CD4-positive, alpha-beta T cell (primary cell): ENCODE measurements at regions not wholly inside any gene's neighbourhood (a gene's known extent, or its start where the extent isn't known, plus 50 kb on each side); places are given as distances from the start of the nearest gene placed in this dataset.

Experiments
- ATAC-seq: fragments of 200-7000 bp; cut with Tn5 transposase; one replicate; pipeline ENCODE4 v1.10.0; 2022; ENCODE audit warnings: mild to moderate bottlenecking; ENCODE audit not compliant: poor library complexity
- CTCF ChIA-PET: fragments of 350-600 bp; sonication (Branson Sonifier 250); formaldehyde crosslinking; loops from one replicate; lab custom pipeline; 2021; ENCODE audit warnings: antibody characterized with exemption, inconsistent platforms; lab: Charles Lee
- POLR2A ChIA-PET: fragments of 350-600 bp; sonication (Branson Sonifier 250); formaldehyde crosslinking; loops from one replicate; lab custom pipeline; 2021; ENCODE audit warnings: antibody characterized with exemption, inconsistent platforms; lab: Charles Lee
- DNase-seq, 14 experiments: peaks; one replicate each; pipeline ENCODE4 v3.0.0-alpha.2; 2013 to 2020; ENCODE audit warnings: mixed read lengths in 2 of 14
- H3K27ac ChIP-seq, 2 donors: one replicate each; pipeline versions ENCODE4 v1.5.1 to v1.7.0; 2013; ENCODE audit warnings: low read length in 2 of 2, low read depth in 1 of 2, mild to moderate bottlenecking in 1 of 2
- H3K27me3 ChIP-seq, 2 experiments: 1 replicate in 1 of 2; 2 replicates in 1 of 2; pipeline versions ENCODE4 v1.6.1 to v1.7.0; 2013; ENCODE audit warnings: low read length in 2 of 2, control low read depth in 1 of 2, mild to moderate bottlenecking in 1 of 2, moderate library complexity in 1 of 2; ENCODE audit not compliant: insufficient read depth in 2 of 2, control insufficient read depth in 1 of 2
- H3K36me3 ChIP-seq: one replicate; pipeline ENCODE4 v1.6.1; 2013; ENCODE audit warnings: low read length, control low read depth; ENCODE audit not compliant: insufficient read depth
- H3K4me1 ChIP-seq: one replicate; pipeline ENCODE4 v1.6.1; 2013; ENCODE audit warnings: low read length, control low read depth; ENCODE audit not compliant: insufficient read depth
- H3K4me3 ChIP-seq: one replicate; pipeline ENCODE4 v1.5.1; 2013; ENCODE audit warnings: mild to moderate bottlenecking, low read length, moderate library complexity
- H3K9me3 ChIP-seq, 2 experiments: 1 replicate in 1 of 2; 2 replicates in 1 of 2; pipeline versions ENCODE4 v1.6.1 to v1.7.0; 2013; ENCODE audit warnings: low read length in 2 of 2, mild to moderate bottlenecking in 2 of 2, control low read depth in 1 of 2, moderate library complexity in 1 of 2; ENCODE audit not compliant: control insufficient read depth in 1 of 2, insufficient read depth in 1 of 2
- H3K27ac Mint-ChIP-seq: one replicate; pipeline ENCODE4 v1.8.0; 2020; ENCODE audit warnings: mixed read lengths
- H3K27me3 Mint-ChIP-seq: one replicate; pipeline ENCODE4 v1.8.0; 2021; ENCODE audit warnings: mixed read lengths
- H3K36me3 Mint-ChIP-seq: one replicate; pipeline ENCODE4 v1.8.0; 2021; ENCODE audit warnings: low read depth, mixed read lengths
- H3K4me1 Mint-ChIP-seq: one replicate; pipeline ENCODE4 v1.8.0; 2021; ENCODE audit warnings: low read depth, mixed read lengths
- H3K4me3 Mint-ChIP-seq: one replicate; pipeline ENCODE4 v1.8.0; 2020; ENCODE audit warnings: mild to moderate bottlenecking, mixed read lengths
- H3K9me3 Mint-ChIP-seq: one replicate; pipeline ENCODE4 v1.8.0; 2020; ENCODE audit warnings: mixed read lengths
- intact Hi-C, 2 experiments: fragments of 100-400 bp; cut with DNase I in 1 of 2; cut with micrococcal nuclease in 1 of 2; formaldehyde crosslinking; loops; one replicate each; pipeline versions ENCODE4 v1.15.1 to v1.9.0; 2023 to 2025; cut with DNase I, micrococcal nuclease
- TF ChIP-seq, protein P1 (sequence below): fragments of 200-600 bp; IDR thresholded peaks from one replicate; pipeline ENCODE4 v1.8.0; 2022; ENCODE audit warnings: antibody characterized with exemption, mild to moderate bottlenecking

DNA sequence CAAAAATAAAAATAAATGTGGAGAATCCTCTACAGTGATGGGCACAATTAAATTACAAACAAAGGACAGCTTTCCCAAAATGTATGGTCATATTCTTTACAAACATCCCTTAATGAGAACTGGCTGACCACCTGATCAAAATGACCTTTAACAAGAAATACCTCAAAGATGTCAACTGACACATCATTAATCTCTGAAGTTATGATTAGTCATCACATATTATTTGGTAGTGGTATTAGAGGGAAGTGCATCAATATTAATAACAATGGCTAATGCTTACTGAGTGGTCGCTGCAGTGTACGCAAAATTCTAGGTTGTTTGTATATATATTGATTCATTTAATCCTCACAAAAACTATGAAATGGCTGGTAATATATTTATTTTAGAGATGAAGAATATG lies 340.6 kb downstream of the GJA1 start:
- ChIA-PET CTCF (no interaction called here), POLR2A (no interaction called here)
- H3K27ac Mint-ChIP-seq, result no peak overlapping the region
- Histone ChIP-seq H3K4me3 (no peak overlapping the region), H3K4me1 (no peaks in the 10 kb centered on the region), H3K36me3 (no peaks in the 10 kb centered on the region), H3K27ac (no peak overlapping the region), H3K9me3 (no peaks in the 10 kb centered on the region), H3K27me3 (no peaks in the 10 kb centered on the region)
- intact Hi-C loops, result no loop called here
- peaks cover 3% of the 10 kb centered on the region for H3K9me3 Mint-ChIP-seq
- no peak overlapping the region for H3K4me3 Mint-ChIP-seq
- H3K4me1 Mint-ChIP-seq, result no peaks in the 10 kb centered on the region
- no peaks in the 10 kb centered on the region for H3K36me3 Mint-ChIP-seq
- TF ChIP-seq, protein P1, sequence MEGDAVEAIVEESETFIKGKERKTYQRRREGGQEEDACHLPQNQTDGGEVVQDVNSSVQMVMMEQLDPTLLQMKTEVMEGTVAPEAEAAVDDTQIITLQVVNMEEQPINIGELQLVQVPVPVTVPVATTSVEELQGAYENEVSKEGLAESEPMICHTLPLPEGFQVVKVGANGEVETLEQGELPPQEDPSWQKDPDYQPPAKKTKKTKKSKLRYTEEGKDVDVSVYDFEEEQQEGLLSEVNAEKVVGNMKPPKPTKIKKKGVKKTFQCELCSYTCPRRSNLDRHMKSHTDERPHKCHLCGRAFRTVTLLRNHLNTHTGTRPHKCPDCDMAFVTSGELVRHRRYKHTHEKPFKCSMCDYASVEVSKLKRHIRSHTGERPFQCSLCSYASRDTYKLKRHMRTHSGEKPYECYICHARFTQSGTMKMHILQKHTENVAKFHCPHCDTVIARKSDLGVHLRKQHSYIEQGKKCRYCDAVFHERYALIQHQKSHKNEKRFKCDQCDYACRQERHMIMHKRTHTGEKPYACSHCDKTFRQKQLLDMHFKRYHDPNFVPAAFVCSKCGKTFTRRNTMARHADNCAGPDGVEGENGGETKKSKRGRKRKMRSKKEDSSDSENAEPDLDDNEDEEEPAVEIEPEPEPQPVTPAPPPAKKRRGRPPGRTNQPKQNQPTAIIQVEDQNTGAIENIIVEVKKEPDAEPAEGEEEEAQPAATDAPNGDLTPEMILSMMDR, result no peak
- no peak for DNase-seq
- no peak for ATAC-seq
- H3K27me3 Mint-ChIP-seq, result no peaks in the 10 kb centered on the region

DNA sequence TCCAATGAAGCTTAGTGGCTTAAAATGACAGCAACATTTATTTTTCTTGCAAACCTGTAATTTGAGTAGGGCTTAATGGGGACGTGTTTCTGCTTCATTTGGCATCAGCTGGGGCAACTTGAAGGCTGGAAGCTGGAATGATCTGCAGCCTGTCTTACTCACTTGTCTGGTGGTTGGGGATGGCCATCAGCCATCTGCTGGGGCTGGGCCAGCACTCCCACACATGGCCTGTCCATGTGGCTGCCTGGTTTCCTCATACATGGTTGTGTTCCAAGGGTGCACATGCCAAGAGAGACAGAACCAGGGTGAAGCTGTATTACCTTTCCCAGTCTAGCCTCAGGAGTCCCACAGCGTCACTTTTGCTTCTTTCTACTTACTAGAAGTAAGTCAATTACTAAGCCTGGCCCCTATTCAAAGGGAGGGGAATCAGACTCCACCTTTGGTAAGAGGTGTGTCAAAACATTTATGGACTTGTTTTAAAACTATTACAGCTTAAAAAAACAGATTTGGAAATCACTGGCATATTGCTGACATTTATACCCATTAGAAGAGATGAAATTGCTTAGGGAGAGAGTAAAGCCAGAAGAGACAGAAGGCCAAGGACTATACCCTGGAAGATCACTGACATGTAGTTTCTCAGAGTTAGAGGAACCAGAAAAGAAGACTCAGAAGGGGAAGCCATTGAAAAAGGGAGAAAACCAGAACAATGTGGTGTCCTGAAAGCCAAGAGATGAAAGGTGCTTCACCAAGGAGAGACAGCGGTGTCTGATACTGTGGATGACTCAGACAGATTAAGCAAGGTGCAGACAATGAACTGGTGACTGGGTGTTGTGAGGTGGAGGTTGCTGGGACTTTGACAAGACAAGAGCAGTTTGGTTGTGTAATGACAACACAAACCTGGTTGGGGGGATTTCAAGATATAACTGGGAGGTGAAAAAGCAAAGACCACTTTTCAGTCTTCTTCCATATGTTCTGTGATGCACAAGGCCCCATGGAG lies 345.2 kb downstream of the GJA1 start:
- Histone ChIP-seq H3K4me1 (no peaks in the 10 kb centered on the region), H3K27ac (no peak overlapping the region), H3K4me3 (no peak overlapping the region), H3K27me3 (no peaks in the 10 kb centered on the region), H3K36me3 (no peaks in the 10 kb centered on the region), H3K9me3 (no peaks in the 10 kb centered on the region)
- Mint-ChIP-seq H3K9me3 (peaks cover 3% of the 10 kb centered on the region), H3K27me3 (no peaks in the 10 kb centered on the region), H3K27ac (no peak overlapping the region), H3K4me1 (no peaks in the 10 kb centered on the region), H3K4me3 (no peak overlapping the region), H3K36me3 (no peaks in the 10 kb centered on the region)
- ChIA-PET POLR2A (no interaction called here), CTCF (no interaction called here)
- TF ChIP-seq, protein P1, result no peak
- intact Hi-C loops, result no loop called here
- ATAC-seq (no peak), DNase-seq (no peak)

DNA sequence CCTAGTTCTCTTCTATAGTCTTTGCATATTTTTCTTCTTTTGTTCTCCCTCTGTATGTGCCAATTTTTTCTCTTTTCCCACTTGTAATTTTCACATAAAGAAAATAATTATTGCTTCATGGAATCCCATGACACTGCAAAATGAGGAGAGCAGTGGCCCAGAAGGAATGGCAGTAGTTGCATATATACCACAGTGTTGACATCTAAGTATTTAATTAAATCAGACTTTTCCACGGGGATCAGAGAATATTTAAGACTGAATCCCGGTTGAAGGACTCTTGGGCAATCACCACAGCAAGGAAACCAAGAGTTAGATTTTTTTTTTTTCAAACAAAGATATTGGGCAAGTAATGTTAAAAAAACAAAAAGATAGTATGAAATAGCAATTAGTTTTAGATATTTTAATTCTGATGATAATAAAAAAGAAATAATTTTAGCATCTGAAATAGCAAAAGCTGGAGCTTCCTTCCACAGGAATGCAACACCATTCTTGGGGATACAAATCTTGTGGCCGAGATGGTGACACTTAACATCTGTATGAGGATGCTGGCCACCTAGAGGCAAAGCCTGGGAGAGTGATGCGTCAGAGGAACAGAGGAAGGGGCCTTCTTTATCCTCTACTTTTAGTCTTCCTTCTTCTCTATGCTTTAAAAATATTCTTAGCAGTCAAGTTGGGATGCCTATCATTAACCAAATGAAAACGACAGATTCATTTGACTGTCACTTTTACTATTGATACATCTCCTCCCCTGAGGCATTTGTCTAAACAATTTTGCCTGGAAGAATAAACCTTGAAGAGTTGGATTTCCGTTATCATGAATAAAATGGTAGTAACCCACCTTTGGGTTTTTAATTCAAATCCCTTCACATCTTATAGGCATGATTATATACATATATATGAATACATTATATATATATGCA lies 356.2 kb downstream of the GJA1 start:
- CTCF ChIA-PET, result no interaction called here

More for the DNA sequence above, 356.2 kb downstream of the GJA1 start:
- H3K36me3 ChIP-seq, result no peaks in the 10 kb centered on the region
- Mint-ChIP-seq H3K27me3 (no peaks in the 10 kb centered on the region), H3K36me3 (no peaks in the 10 kb centered on the region), H3K27ac (no peak overlapping the region), H3K9me3 (peaks cover 4% of the 10 kb centered on the region), H3K4me1 (no peaks in the 10 kb centered on the region), H3K4me3 (no peak overlapping the region)
- DNase-seq (no peak), ATAC-seq (no peak)
- H3K4me1 ChIP-seq, result no peaks in the 10 kb centered on the region
- H3K27me3 ChIP-seq, result no peaks in the 10 kb centered on the region
- H3K9me3 ChIP-seq, result peaks cover 0 to 4% of the 10 kb centered on the region in 2 experiments
- H3K4me3 ChIP-seq, result no peak overlapping the region
- intact Hi-C loops, result no loop called here
- POLR2A ChIA-PET, result no interaction called here
- H3K27ac ChIP-seq, result no peak overlapping the region
- TF ChIP-seq, protein P1, result no peak
